ENCODE measurements at regions not wholly inside any gene's neighbourhood (a gene's known extent, or its start where the extent isn't known, plus 50 kb on each side); places are given as distances from the start of the nearest gene placed in this dataset.

DNA sequence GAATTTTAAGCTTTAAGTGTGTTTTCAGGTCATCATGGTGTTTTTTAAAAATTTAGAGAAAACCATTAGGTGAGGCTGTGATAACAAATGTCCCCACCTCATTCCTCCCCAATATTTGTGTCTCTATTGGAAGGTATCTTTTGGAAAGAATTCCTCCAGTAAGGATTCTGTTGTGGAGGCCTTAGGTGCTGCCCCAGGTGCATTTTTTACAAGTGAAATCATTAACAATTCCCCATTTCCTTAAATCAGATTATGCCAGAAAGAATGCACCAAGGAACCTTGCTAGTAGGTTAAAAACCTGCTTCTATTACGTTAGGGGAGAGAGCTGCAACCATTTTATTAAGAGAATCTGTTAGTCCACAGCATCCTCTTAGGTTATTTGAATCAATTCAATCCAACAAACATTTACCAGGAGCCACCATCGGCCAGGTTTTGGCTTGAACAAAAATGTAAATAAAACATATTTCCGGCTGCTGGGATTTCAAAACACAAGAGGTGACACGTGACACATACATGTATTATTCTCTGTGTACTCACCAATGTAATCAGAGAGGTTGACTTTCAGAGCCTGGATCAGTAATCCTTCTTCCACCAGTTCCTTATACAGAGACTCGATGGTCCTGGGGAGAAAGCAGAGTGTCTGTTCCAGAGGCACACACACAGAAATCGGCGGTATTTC lies 112.5 kb upstream of the ASB18 start:
- TF ChIP-seq, protein P1, sequence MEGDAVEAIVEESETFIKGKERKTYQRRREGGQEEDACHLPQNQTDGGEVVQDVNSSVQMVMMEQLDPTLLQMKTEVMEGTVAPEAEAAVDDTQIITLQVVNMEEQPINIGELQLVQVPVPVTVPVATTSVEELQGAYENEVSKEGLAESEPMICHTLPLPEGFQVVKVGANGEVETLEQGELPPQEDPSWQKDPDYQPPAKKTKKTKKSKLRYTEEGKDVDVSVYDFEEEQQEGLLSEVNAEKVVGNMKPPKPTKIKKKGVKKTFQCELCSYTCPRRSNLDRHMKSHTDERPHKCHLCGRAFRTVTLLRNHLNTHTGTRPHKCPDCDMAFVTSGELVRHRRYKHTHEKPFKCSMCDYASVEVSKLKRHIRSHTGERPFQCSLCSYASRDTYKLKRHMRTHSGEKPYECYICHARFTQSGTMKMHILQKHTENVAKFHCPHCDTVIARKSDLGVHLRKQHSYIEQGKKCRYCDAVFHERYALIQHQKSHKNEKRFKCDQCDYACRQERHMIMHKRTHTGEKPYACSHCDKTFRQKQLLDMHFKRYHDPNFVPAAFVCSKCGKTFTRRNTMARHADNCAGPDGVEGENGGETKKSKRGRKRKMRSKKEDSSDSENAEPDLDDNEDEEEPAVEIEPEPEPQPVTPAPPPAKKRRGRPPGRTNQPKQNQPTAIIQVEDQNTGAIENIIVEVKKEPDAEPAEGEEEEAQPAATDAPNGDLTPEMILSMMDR (IDR thresholded peaks at IDR 0.05) = no peak
- no peak for TF ChIP-seq ZFX (IDR thresholded peaks at IDR 0.05; ENCODE audit: borderline replicate concordance)
